PC-9 (cell line): ENCODE measurements at regions not wholly inside any gene's neighbourhood (a gene's known extent, or its start where the extent isn't known, plus 50 kb on each side); places are given as distances from the start of the nearest gene placed in this dataset.

ENCODE experiments used
- BruUV-seq: library from RNA; stranded (reverse); fragments of 400-500 nt; replicated peaks from 2 replicates; lab custom pipeline; 2021; lab: Mats Ljungman, UMichigan
- CTCF ChIA-PET: fragments of 300-600 bp; sonication (Branson Sonifier 250); formaldehyde crosslinking; loops from one replicate; lab custom pipeline; 2022; ENCODE audit warnings: antibody characterized with exemption; lab: Charles Lee
- POLR2A ChIA-PET: fragments of 300-600 bp; sonication (Branson Sonifier 250); formaldehyde crosslinking; loops from one replicate; lab custom pipeline; 2022; ENCODE audit warnings: antibody characterized with exemption; ENCODE audit not compliant: unreplicated experiment; lab: Charles Lee
- DNase-seq, 2 experiments: peaks; one replicate each; pipeline versions ENCODE4 v3.0.0 to v3.0.0-alpha.2; 2015 to 2022; ENCODE audit warnings: mixed read lengths in 1 of 2
- H2AFZ ChIP-seq: fragments of 200-600 bp; sonication (generic); 2 replicates; pipeline ENCODE4 v1.8.1; 2017; ENCODE audit warnings: antibody characterized with exemption
- H3F3A ChIP-seq: fragments of 200-600 bp; sonication (generic); 2 replicates; pipeline ENCODE4 v1.8.1; 2017; ENCODE audit warnings: antibody characterized with exemption, mild to moderate bottlenecking, low read depth; ENCODE audit not compliant: insufficient read depth
- H3K27ac ChIP-seq: fragments of 200-600 bp; sonication (generic); 2 replicates; pipeline ENCODE4 v1.6.1; 2016; ENCODE audit warnings: mixed run types
- H3K27me3 ChIP-seq: fragments of 200-600 bp; sonication (generic); 2 replicates; pipeline ENCODE4 v1.6.1; 2016; ENCODE audit warnings: low read depth, mixed run types; ENCODE audit not compliant: insufficient read depth
- H3K36me3 ChIP-seq: fragments of 200-600 bp; sonication (generic); 2 replicates; pipeline ENCODE4 v1.6.1; 2016; ENCODE audit warnings: low read depth, mixed run types
- H3K4me1 ChIP-seq: fragments of 200-600 bp; sonication (generic); replicated peaks from 2 replicates; pipeline ENCODE4 v1.6.1; 2016; ENCODE audit warnings: mixed run types; ENCODE audit not compliant: insufficient read depth
- H3K4me2 ChIP-seq: fragments of 200-600 bp; sonication (generic); 2 replicates; pipeline ENCODE4 v1.6.1; 2017; ENCODE audit warnings: mixed run types
- H3K4me3 ChIP-seq: fragments of 200-600 bp; sonication (generic); 2 replicates; pipeline ENCODE4 v1.6.1; 2016; ENCODE audit warnings: mixed run types
- H3K79me2 ChIP-seq: fragments of 200-600 bp; sonication (generic); 2 replicates; pipeline ENCODE4 v1.6.1; 2017; ENCODE audit warnings: low read depth, mixed run types
- H3K9me2 ChIP-seq: fragments of 200-600 bp; sonication (generic); 2 replicates; pipeline ENCODE4 v1.8.1; 2017; ENCODE audit warnings: mild to moderate bottlenecking; ENCODE audit not compliant: insufficient read depth
- H3K9me3 ChIP-seq: fragments of 200-600 bp; sonication (generic); 2 replicates; pipeline ENCODE4 v1.8.1; 2016; ENCODE audit warnings: low read depth; ENCODE audit not compliant: insufficient read depth
- H4K20me1 ChIP-seq: fragments of 200-600 bp; sonication (generic); 2 replicates; pipeline ENCODE4 v1.8.1; 2017; ENCODE audit not compliant: insufficient read depth
- CTCF ChIP-seq: fragments of 200-600 bp; sonication (generic); conservative IDR thresholded peaks from 2 replicates; pipeline ENCODE4 v1.6.1; 2017; ENCODE audit warnings: mixed run types, antibody characterized with exemption, mild to moderate bottlenecking, moderate library complexity
- EZH2 ChIP-seq: fragments of 200-600 bp; sonication (generic); IDR thresholded peaks from 2 replicates; pipeline ENCODE4 v1.8.0; 2017; ENCODE audit warnings: antibody characterized with exemption, low read depth
- intact Hi-C: fragments of 100-400 bp; cut with micrococcal nuclease; formaldehyde crosslinking; loops from one replicate; pipeline ENCODE4 v1.10.0; 2022; ENCODE audit not compliant: unreplicated experiment

DNA sequence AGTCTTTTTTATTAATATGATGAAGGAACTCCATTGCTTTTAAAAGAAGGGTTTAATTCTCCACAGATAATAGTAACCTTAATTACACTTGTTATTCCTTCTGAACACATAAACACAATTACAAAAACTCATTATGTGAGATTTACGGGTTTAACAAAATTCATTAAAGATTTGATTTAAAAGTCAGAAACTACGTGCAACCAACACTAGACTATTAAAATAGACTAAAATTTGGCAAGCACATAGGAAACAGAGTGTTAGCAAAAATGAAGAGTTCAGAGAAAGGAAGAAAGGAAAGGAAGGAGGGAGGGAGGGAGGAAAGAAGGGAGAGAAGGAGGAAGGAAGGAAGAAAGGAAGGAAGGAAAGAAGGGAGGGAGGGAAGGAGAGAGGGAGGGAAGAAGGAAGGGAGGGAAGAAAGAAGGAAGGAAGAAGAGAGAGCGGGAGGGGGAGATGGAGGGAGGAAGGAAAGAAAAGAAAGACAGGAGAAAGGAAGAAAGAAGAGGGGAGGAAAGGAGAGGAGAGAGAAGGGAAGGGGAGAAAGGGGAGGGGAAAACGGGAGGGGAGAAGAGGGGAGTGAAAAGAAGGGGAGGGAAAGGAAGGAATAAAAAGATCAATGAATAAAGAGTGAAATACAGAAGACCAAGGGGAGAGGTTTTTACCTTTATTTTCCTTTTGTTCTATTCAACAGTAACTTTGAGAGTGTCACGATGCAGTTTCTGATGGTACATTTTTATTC lies 123.4 kb upstream of the LYPLAL1 start:
- POLR2A ChIA-PET, result no interaction called here
- DNase-seq, result no peak
- intact Hi-C loops, result no loop called here
- TF ChIP-seq CTCF, result no peak
- TF ChIP-seq EZH2, result no peak
- Histone ChIP-seq H3F3A (no peaks in the 10 kb centered on the region), H3K4me2 (no peak overlapping the region), H3K9me3 (no peaks in the 10 kb centered on the region), H3K4me3 (no peak overlapping the region), H2AFZ (no peak overlapping the region), H3K27me3 (no peaks in the 10 kb centered on the region), H3K4me1 (no peaks in the 10 kb centered on the region), H3K36me3 (no peaks in the 10 kb centered on the region), H3K27ac (no peak overlapping the region), H4K20me1 (no peaks in the 10 kb centered on the region), H3K79me2 (no peaks in the 10 kb centered on the region), H3K9me2 (no peaks in the 10 kb centered on the region)
- CTCF ChIA-PET, result no interaction called here
- no TSS peak for BruUV-seq

DNA sequence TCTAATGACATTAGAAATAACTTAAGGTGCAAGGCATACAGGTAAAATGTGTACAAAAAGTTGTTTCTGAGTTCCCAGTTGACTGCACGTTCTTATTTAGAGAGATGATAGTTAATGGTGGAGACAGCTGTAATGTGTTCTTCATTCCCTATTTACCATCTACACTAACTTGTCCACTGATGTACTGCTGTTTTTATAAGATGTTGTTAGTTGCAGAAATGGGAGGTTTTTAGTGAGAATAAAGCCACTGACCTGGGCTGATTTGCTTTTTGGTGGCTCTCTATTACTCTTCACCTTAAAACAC lies 122.9 kb upstream of the LYPLAL1 start:
- Histone ChIP-seq H3K36me3 (no peaks in the 10 kb centered on the region), H3K4me2 (no peak overlapping the region), H3K27ac (no peak overlapping the region), H3K9me2 (no peaks in the 10 kb centered on the region), H3F3A (no peaks in the 10 kb centered on the region), H2AFZ (no peak overlapping the region), H3K79me2 (no peaks in the 10 kb centered on the region), H3K27me3 (no peaks in the 10 kb centered on the region), H4K20me1 (no peaks in the 10 kb centered on the region), H3K4me1 (no peaks in the 10 kb centered on the region), H3K4me3 (no peak overlapping the region), H3K9me3 (no peaks in the 10 kb centered on the region)
- TF ChIP-seq CTCF (no peak), EZH2 (no peak)
- no peak for DNase-seq
- ChIA-PET CTCF (no interaction called here), POLR2A (no interaction called here)
- BruUV-seq, result no TSS peak
- intact Hi-C loops, result no loop called here

- H3K9me3 ChIP-seq, result no peaks in the 10 kb centered on the region
- H3K4me2 ChIP-seq, result no peak overlapping the region
- H3K4me3 ChIP-seq, result no peak overlapping the region
- H4K20me1 ChIP-seq, result no peaks in the 10 kb centered on the region
- H2AFZ ChIP-seq, result no peak overlapping the region
- no peak for DNase-seq
- H3K36me3 ChIP-seq, result no peaks in the 10 kb centered on the region
- H3K27ac ChIP-seq, result no peak overlapping the region
- H3K9me2 ChIP-seq, result no peaks in the 10 kb centered on the region
- no peaks in the 10 kb centered on the region for H3K27me3 ChIP-seq
- BruUV-seq, result no TSS peak
- H3K4me1 ChIP-seq, result no peaks in the 10 kb centered on the region
- H3K79me2 ChIP-seq, result no peaks in the 10 kb centered on the region
- no peak for TF ChIP-seq CTCF
- no peak for TF ChIP-seq EZH2
- intact Hi-C loops, result no loop called here
- H3F3A ChIP-seq, result no peaks in the 10 kb centered on the region
- CTCF ChIA-PET, result no interaction called here
- POLR2A ChIA-PET, result no interaction called here
Measured at GRCh38 chr1:219051547-219051946, 122.1 kb upstream of the LYPLAL1 start.
